Esophagus muscularis mucosa (tissue), 4 donors: ENCODE measurements at regions not wholly inside any gene's neighbourhood (a gene's known extent, or its start where the extent isn't known, plus 50 kb on each side); places are given as distances from the start of the nearest gene placed in this dataset.
"Not testable (repeated sequence)": the region's sequence is repeated elsewhere in the genome, so short reads cannot be mapped to it uniquely, and the experiment has no call there.

Experiments used
- DNase-seq: peaks from one replicate; pipeline ENCODE4 v3.0.0-alpha.2; 2017; ENCODE audit errors: extremely low spot score
- H3K27ac ChIP-seq, 4 donors: fragments of 200-600 bp; sonication (generic); replicated peaks in 1 of 4; 1 replicate in 3 of 4; 2 replicates in 1 of 4; pipeline ENCODE4 v1.5.1; 2016 to 2019; ENCODE audit warnings: mild to moderate bottlenecking in 1 of 4
- H3K27me3 ChIP-seq, 4 donors: fragments of 200-600 bp; sonication (generic); one replicate each; pipeline versions ENCODE4 v1.5.1 to v1.6.0; 2016 to 2019
- H3K36me3 ChIP-seq, 4 donors: fragments of 200-600 bp; sonication (generic); one replicate each; pipeline ENCODE4 v1.5.1; 2016 to 2019
- H3K4me1 ChIP-seq, 4 donors: fragments of 200-600 bp; sonication (generic); one replicate each; pipeline ENCODE4 v1.5.1; 2016 to 2019
- H3K4me3 ChIP-seq, 4 donors: fragments of 200-600 bp; sonication (generic); 1 replicate in 2 of 4; 2 replicates in 2 of 4; pipeline ENCODE4 v1.5.1; 2016 to 2019; ENCODE audit warnings: mild to moderate bottlenecking in 4 of 4, moderate library complexity in 1 of 4
- H3K9me3 ChIP-seq, 4 donors: fragments of 200-600 bp; sonication (generic); 1 replicate in 3 of 4; 2 replicates in 1 of 4; pipeline ENCODE4 v1.5.1; 2016 to 2019
- EP300 ChIP-seq: sonication (generic); formaldehyde crosslinking; IDR thresholded peaks from one replicate; pipeline ENCODE4 v1.6.1; 2017; ENCODE audit warnings: antibody characterized with exemption
- POLR2A ChIP-seq: fragments of 450-650 bp; IDR thresholded peaks from one replicate; pipeline ENCODE4 v1.6.1; 2017; ENCODE audit warnings: antibody characterized with exemption, moderate library complexity, mild to moderate bottlenecking, low read depth
- POLR2AphosphoS5 ChIP-seq, 2 donors: sonication (generic); formaldehyde crosslinking; IDR thresholded peaks; one replicate each; pipeline ENCODE4 v1.6.1; 2017; ENCODE audit warnings: antibody characterized with exemption in 2 of 2
- WGBS: methylation state at CpG from one replicate; pipeline ENCODE4 v1.1.5; 2018; 5-methylcytosine and 5-hydroxymethylcytosine counted together
- intact Hi-C: fragments of 100-400 bp; cut with DNase I; formaldehyde crosslinking; loops from one replicate; pipeline ENCODE4 v1.15.1; 2023
- TF ChIP-seq, protein P1 (sequence below), 3 experiments: fragments of 200-600 bp in 2 of 3; fragments of 450-650 bp in 1 of 3; sonication (generic) in 2 of 3; IDR thresholded peaks; one replicate each; pipeline ENCODE4 v1.5.1; 2017 to 2019; ENCODE audit warnings: antibody characterized with exemption in 3 of 3, mild to moderate bottlenecking in 2 of 3, moderate library complexity in 1 of 3

DNA sequence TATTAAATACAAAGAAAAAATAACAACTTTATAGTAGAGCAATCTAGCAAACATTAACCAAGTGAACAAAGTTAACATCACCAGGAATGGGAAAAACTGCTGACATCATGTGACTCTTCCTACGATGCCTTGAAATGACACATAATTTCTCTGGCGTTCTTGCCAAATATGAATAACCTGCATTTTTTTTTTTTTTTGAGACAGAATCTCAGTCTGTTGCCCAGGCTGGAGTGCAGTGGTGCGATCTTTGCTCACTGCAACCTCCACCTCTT is 126.5 kb upstream of the VKORC1L1 start:
- H3K27me3 ChIP-seq, result no peaks in the 10 kb centered on the region
- no peak overlapping the region for H3K4me3 ChIP-seq
- peak in 1 of 2 donors; percentile 25 for TF ChIP-seq POLR2AphosphoS5 (IDR thresholded peaks at IDR 0.05)
- no peak for TF ChIP-seq EP300
- H3K9me3 ChIP-seq, result no peaks in the 10 kb centered on the region
- peaks cover 10 to 47% (median 42%) of the 10 kb centered on the region in 4 donors for H3K4me1 ChIP-seq
- H3K36me3 ChIP-seq, result peaks cover 0 to 5% (median 0%) of the 10 kb centered on the region in 4 donors
- H3K27ac ChIP-seq, result peak overlapping the region; percentile 94 to 98 (median 98)
- no peak for DNase-seq
- WGBS, result 43% methylated on average over 3 of the region's 3 CpGs
- intact Hi-C loops, result no loop called here

DNA sequence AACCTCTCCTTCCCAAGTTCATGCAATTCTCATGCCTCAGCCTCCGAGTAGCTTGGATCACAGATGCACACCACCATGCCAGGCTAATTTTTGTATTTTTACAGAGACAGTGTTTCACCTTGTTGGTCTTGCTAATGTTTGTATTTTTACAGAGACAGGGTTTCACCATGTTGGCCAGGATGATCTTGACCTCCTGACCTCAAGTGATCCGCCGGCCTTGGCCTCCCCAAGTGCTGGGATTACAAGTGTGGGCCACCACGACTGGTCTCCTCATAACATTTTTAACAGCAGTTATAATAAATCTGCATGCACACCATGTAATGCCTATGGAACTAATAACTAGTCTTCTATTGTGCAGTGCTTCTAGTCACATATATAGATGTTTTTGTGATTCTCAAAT is 123.8 kb upstream of the VKORC1L1 start:
- H3K4me1 ChIP-seq, result peaks cover 14 to 70% (median 65%) of the 10 kb centered on the region in 4 donors
- intact Hi-C loops, result no loop called here
- no peaks in the 10 kb centered on the region for H3K27me3 ChIP-seq
- 90% methylated on average over 4 of the region's 4 CpGs for WGBS
- no peaks in the 10 kb centered on the region for H3K9me3 ChIP-seq
- no peak for DNase-seq
- TF ChIP-seq POLR2AphosphoS5 (IDR thresholded peaks at IDR 0.05), result no peak
- no peak for TF ChIP-seq POLR2A
- no peak for TF ChIP-seq EP300
- TF ChIP-seq, protein P1, sequence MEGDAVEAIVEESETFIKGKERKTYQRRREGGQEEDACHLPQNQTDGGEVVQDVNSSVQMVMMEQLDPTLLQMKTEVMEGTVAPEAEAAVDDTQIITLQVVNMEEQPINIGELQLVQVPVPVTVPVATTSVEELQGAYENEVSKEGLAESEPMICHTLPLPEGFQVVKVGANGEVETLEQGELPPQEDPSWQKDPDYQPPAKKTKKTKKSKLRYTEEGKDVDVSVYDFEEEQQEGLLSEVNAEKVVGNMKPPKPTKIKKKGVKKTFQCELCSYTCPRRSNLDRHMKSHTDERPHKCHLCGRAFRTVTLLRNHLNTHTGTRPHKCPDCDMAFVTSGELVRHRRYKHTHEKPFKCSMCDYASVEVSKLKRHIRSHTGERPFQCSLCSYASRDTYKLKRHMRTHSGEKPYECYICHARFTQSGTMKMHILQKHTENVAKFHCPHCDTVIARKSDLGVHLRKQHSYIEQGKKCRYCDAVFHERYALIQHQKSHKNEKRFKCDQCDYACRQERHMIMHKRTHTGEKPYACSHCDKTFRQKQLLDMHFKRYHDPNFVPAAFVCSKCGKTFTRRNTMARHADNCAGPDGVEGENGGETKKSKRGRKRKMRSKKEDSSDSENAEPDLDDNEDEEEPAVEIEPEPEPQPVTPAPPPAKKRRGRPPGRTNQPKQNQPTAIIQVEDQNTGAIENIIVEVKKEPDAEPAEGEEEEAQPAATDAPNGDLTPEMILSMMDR (IDR thresholded peaks at IDR 0.05), result no peak
- H3K27ac ChIP-seq, result peak overlapping the region; percentile 94 to 98 (median 98)
- H3K4me3 ChIP-seq, result no peak overlapping the region
- peaks cover 0 to 4% (median 0%) of the 10 kb centered on the region in 4 donors for H3K36me3 ChIP-seq

DNA sequence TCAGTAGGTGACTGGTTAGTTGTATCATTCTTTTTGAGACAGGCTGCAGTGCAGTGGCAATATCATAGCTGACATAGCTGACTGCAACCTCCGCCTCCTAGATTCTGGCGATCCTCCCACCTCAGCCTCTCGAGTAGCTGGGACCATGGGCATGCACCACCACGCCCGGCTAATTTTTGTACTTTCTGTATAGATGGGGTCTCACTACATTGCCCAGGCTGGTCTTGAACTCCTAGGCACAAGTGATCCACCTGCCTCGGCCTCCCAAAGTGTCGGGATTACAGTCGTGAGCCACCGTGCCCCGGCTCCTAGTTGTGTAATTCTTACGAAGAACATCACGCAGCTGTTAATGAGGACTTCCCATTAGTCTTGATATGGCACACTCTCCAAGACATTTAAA is 123.4 kb upstream of the VKORC1L1 start:
- TF ChIP-seq, protein P1 (IDR thresholded peaks at IDR 0.05), result no peak
- TF ChIP-seq POLR2A, result no peak
- no peak for TF ChIP-seq POLR2AphosphoS5 (IDR thresholded peaks at IDR 0.05)
- no peak for TF ChIP-seq EP300
- Histone ChIP-seq H3K9me3 (no peaks in the 10 kb centered on the region), H3K27ac (peak overlapping the region; percentile 94 to 98 (median 98)), H3K36me3 (peaks cover 0 to 5% (median 0%) of the 10 kb centered on the region in 4 donors), H3K27me3 (no peaks in the 10 kb centered on the region), H3K4me1 (peaks cover 14 to 70% (median 70%) of the 10 kb centered on the region in 4 donors), H3K4me3 (no peak overlapping the region)
- DNase-seq, result no peak
- WGBS, result 95% methylated on average over 10 of the region's 12 CpGs
- intact Hi-C loops, result no loop called here

DNA sequence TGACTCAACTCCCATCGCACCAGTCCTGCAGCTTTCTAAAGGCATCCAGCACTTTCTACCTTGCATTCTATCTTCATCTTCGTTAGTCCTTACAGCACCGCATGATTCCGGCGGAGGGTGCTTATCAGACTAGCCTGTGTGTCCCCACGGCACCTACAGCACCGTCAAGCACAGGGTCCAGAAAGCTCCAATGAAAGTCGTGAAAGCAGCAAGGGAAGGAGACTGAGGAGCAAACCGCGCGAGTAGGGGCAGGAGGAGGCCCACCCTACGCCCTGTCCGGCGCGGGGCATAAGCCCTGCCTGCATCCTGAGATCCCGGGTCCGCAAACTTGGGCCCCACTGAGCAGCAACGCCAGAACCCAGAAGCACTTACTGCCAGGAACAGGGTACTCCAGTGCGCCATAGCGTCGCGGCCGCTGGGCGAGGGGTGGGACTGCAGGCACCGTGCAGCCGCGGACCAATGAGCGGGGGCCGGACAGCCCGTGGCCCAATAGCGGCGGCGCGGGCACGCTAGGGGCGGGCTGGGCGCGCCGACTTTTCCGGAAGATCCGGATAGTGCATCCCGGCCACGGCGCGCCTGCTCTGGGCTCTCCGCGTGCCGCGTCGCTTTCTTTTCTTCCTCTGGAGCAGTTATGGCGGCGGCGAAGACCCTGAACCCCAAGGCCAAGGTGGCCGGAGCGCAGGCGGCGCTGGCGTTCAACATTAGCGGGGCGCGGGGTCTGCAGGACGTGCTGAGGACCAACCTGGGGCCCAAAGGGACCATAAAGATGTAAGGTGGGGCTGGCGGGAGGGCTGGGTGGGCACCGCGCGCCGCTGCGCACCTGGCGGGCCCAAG is 122.1 kb upstream of the VKORC1L1 start:
- Histone ChIP-seq H3K4me1 (peaks cover 10 to 71% (median 65%) of the 10 kb centered on the region in 4 donors), H3K27ac (peak overlapping the region; percentile 94 to 98 (median 98))
- WGBS, result 2% methylated on average over 26 of the region's 69 CpGs

DNA sequence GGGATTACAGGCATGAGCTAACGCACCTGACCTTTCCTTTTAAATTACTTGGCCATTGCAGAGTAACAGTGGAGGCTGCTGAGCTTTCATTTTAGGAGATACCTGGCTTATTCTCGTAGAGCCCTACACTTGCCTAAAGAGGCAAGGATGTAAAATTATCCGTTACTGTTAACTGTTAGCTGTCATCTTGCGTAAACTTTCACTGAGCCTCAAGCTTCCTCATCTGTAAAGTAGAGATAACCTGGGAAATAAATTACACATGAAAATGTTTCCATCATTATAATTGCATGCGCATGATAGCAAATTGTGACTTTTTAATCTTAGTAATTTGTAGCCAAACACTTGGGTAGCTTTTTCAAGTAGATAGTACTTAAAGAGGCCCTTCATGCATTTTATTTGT is 118.8 kb upstream of the VKORC1L1 start:
- intact Hi-C loops, H3K9me3 ChIP-seq, DNase-seq, H3K27me3 ChIP-seq: not testable (repeated sequence)
- H3K27ac ChIP-seq, result peak overlapping the region; percentile 94 to 98 (median 98)
- H3K36me3 ChIP-seq, result peaks cover 4 to 41% (median 16%) of the 10 kb centered on the region in 4 donors
- WGBS, result 78% methylated on average over 5 of the region's 5 CpGs
- peaks cover 10 to 56% (median 49%) of the 10 kb centered on the region in 4 donors for H3K4me1 ChIP-seq
- H3K4me3 ChIP-seq, result peak overlapping the region in 1 of 4 donors; percentile 17

More for the DNA sequence above, 122.1 kb upstream of the VKORC1L1 start:
- H3K9me3 ChIP-seq, result no peaks in the 10 kb centered on the region
- peak; percentile 97 for DNase-seq
- peak overlapping the region; percentile 87 to 100 (median 94) for H3K4me3 ChIP-seq
- H3K36me3 ChIP-seq, result peaks cover 0 to 13% (median under 1%) of the 10 kb centered on the region in 4 donors
- no peaks in the 10 kb centered on the region for H3K27me3 ChIP-seq
- intact Hi-C loops, result no loop called here
- TF ChIP-seq POLR2AphosphoS5 (IDR thresholded peaks at IDR 0.05) (peak; percentile 89 to 96), EP300 (no peak)

DNA sequence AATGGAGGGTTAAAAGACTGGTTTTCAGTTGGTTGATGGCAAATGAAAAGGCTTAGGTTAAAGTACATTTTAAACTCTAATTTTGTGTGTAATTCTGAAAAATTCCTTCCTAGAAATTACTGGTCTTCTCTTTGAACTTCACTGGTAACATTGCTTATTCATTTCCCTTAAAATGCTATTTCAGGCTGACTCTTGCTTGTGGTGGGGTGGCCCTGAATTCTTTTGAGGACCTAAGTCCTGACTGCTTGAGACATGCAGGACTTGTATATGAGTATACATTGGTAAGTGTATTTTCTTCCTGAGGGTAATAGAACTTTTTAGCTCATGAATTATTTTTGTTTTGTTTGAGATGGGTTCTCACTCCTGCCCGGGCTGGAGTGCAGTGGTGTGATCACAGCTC is 113.9 kb upstream of the VKORC1L1 start:
- Histone ChIP-seq H3K36me3 (peaks cover 21 to 72% (median 35%) of the 10 kb centered on the region in 4 donors), H3K4me1 (peaks cover 0 to 26% (median 17%) of the 10 kb centered on the region in 4 donors)
- DNase-seq, H3K27me3 ChIP-seq, intact Hi-C loops, H3K27ac ChIP-seq, H3K9me3 ChIP-seq, H3K4me3 ChIP-seq: not testable (repeated sequence)
- WGBS, result 100% methylated on average over 1 of the region's 1 CpG

DNA sequence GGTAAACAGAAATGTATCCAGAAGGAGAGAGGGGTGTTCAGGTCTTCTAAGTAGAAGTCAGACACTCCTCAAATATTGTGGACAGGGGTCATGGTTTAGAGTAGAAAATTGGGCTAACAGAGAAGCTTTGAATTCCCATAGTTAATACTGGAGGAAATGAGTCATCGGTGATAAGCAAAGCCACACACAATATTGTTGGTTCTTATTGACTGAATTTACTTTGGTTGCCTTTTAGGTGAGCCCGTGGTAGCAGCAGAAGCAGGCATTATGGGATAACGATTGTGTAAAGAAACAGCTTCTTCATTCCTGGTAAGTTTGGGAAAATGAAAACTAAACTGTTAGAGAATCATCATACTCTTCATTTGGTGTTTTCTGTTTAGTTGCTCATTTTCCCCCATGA is 110.2 kb upstream of the VKORC1L1 start:
- WGBS, result 73% methylated on average over 3 of the region's 3 CpGs
- DNase-seq, H3K27ac ChIP-seq, H3K27me3 ChIP-seq, H3K9me3 ChIP-seq, H3K4me3 ChIP-seq, intact Hi-C loops, H3K4me1 ChIP-seq: not testable (repeated sequence)
- peaks cover 17 to 48% (median 29%) of the 10 kb centered on the region in 4 donors for H3K36me3 ChIP-seq

DNA sequence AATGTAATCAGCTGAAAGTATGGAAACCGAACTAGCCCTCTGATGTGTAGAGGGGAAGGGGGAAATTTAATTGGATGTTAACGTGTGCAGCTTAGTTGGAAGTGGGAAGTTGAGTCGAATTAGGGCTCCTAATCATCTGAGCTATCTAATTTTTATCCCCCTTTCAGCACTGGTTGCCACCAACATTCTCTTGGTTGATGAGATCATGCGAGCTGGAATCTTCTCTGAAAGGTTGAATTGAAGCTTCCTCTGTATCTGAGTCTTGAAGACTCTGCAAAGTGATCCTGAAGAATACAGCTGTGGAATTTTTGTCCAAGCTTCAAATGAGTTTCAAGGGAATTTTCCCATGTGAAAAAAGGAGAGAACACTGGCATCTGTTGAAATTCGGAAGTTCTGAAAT is 109.8 kb upstream of the VKORC1L1 start:
- H3K9me3 ChIP-seq, intact Hi-C loops, H3K27ac ChIP-seq, H3K4me1 ChIP-seq, H3K27me3 ChIP-seq, DNase-seq, H3K4me3 ChIP-seq: not testable (repeated sequence)
- H3K36me3 ChIP-seq, result peaks cover 17 to 44% (median 27%) of the 10 kb centered on the region in 4 donors
- 76% methylated on average over 5 of the region's 5 CpGs for WGBS
